ENCODE measurements at regions not wholly inside any gene's neighbourhood (a gene's known extent, or its start where the extent isn't known, plus 50 kb on each side); places are given as distances from the start of the nearest gene placed in this dataset.

DNA sequence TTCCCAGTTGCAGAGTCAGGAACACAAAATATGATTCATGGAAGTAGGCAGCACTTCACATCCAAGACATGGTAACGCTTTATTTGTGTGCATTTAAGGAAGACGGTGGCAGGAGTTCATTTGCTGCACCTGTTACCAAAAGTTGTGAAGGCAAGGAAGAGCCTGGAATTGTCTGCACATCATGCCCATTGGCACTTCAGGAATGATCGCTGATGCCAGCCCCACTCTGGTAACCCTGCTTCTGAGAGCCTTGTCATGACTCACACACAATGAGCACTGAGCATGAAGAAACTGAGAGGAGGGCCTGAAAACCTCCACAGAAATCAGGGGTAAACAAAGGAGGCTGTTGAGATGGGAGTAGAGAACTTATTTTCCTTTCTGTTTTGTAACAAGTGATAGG lies 181.1 kb downstream of the RPS12 start:
- no peak for TF ChIP-seq CTCF (IDR thresholded peaks at IDR 0.05)
- TF ChIP-seq ZFX (IDR thresholded peaks at IDR 0.05; ENCODE audit: borderline replicate concordance), result no peak

Measured in 22Rv1 (cell line).